ENCODE measurements at regions not wholly inside any gene's neighbourhood (a gene's known extent, or its start where the extent isn't known, plus 50 kb on each side); places are given as distances from the start of the nearest gene placed in this dataset.

- no peaks in the 10 kb centered on the region for H3K4me1 ChIP-seq (ENCODE audit: insufficient read depth, low read length)
- H3K9me3 ChIP-seq (ENCODE audit: low read length), result peaks cover 90% of the 10 kb centered on the region
- H2AFZ ChIP-seq (ENCODE audit: low read length), result no peak overlapping the region
- in situ Hi-C loops (cut with HindIII; ENCODE audit: extremely low pct_ligation_motif_present, low pct_unique_long_range_greater_than_20kb), result no loop called here
- DNase-seq (ENCODE audit: low spot score) (no peak), FAIRE-seq (no peak), ATAC-seq (no peak)
- no peak overlapping the region for H3K4me2 ChIP-seq (ENCODE audit: low read depth, low read length)
- H4K20me1 ChIP-seq (ENCODE audit: insufficient read depth, low read length), result no peaks in the 10 kb centered on the region
- peak; percentile 16 to 34; a peak in 1 of 4 replicates for TF ChIP-seq MAFK (conservative IDR thresholded peaks at IDR 0.05 in 1 of 2, IDR thresholded peaks at IDR 0.05 in 1 of 2; ENCODE audit: low read length in 2 of 2)
- no peak for TF ChIP-seq ZNF510 (CRISPR knock-in tag; IDR thresholded peaks at IDR 0.05; ENCODE audit: low read depth)
- TF ChIP-seq MAFF (IDR thresholded peaks at IDR 0.05; ENCODE audit: low read depth, low read length), result peak; percentile 26; the same call in 1 of the 2 replicates
- TF ChIP-seq, protein P1, sequence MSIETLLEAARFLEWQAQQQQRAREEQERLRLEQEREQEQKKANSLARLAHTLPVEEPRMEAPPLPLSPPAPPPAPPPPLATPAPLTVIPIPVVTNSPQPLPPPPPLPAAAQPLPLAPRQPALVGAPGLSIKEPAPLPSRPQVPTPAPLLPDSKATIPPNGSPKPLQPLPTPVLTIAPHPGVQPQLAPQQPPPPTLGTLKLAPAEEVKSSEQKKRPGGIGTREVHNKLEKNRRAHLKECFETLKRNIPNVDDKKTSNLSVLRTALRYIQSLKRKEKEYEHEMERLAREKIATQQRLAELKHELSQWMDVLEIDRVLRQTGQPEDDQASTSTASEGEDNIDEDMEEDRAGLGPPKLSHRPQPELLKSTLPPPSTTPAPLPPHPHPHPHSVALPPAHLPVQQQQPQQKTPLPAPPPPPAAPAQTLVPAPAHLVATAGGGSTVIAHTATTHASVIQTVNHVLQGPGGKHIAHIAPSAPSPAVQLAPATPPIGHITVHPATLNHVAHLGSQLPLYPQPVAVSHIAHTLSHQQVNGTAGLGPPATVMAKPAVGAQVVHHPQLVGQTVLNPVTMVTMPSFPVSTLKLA (IDR thresholded peaks at IDR 0.05), result 0 out of 2 replicates have a peak, but pooled peaks have one; percentile 6
- no peaks in the 10 kb centered on the region for H3K27me3 ChIP-seq (ENCODE audit: control insufficient read depth in 1 of 2, insufficient read depth in 2 of 2, low read length in 2 of 2)
- 13% methylated on average over 6 of the region's 6 CpGs for WGBS (ENCODE audit: low lambda C conversion rate)
- H3K79me2 ChIP-seq (ENCODE audit: insufficient read depth, low read length), result no peaks in the 10 kb centered on the region
- no peak overlapping the region for H3K27ac ChIP-seq (ENCODE audit: extremely low read length, insufficient read depth, low read length)
- no peak overlapping the region for H3K9ac ChIP-seq (ENCODE audit: insufficient read depth, low read depth, low read length)
- no peaks in the 10 kb centered on the region for H3K36me3 ChIP-seq (replicated peaks in 1 of 2; ENCODE audit: control insufficient read depth in 1 of 2, insufficient read depth in 2 of 2, low read length in 2 of 2)
- intact Hi-C loops (cut with micrococcal nuclease; ENCODE audit: unreplicated experiment), result no loop called here
- POLR2A ChIA-PET, result no interaction called here
- CTCF ChIA-PET (ENCODE audit: low intra/inter-chr PET ratio, low total read pairs), result no interaction called here
- H3K4me3 ChIP-seq (replicated peaks in 1 of 3; ENCODE audit: insufficient read depth in 1 of 3, low read depth in 2 of 3, low read length in 3 of 3), result no peak overlapping the region
- BruUV-seq (replicated peaks), result no TSS peak
Measured at GRCh38 chr5:165304193-165304827, 1798.9 kb downstream of the MAT2B start.

DNA sequence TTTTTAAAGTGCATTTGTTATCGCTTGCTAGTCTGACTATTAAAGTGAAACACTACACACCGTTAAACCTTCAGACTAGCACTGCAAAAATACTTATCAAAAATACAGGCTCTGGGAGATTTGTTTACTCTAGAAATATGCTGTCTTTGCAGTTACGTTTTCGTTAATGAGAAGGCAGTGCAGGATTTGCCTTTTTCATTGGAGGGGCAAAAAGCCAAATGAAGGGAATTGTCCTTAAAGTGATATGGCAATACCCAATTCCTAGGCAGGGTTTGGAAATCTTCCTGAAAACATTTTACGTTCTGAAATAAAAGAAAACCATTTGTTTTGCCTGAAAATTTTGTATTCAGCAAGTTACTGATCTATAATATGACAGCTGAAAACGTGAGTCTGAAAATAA, 1800.2 kb downstream of the MAT2B start:
- Histone ChIP-seq H2AFZ (ENCODE audit: low read length) (no peak overlapping the region), H4K20me1 (ENCODE audit: insufficient read depth, low read length) (no peaks in the 10 kb centered on the region), H3K4me2 (ENCODE audit: low read depth, low read length) (no peak overlapping the region), H3K36me3 (replicated peaks in 1 of 2; ENCODE audit: control insufficient read depth in 1 of 2, insufficient read depth in 2 of 2, low read length in 2 of 2) (no peaks in the 10 kb centered on the region), H3K9ac (ENCODE audit: insufficient read depth, low read depth, low read length) (no peak overlapping the region), H3K27ac (ENCODE audit: extremely low read length, insufficient read depth, low read length) (no peak overlapping the region), H3K4me1 (ENCODE audit: insufficient read depth, low read length) (no peaks in the 10 kb centered on the region), H3K27me3 (ENCODE audit: control insufficient read depth in 1 of 2, insufficient read depth in 2 of 2, low read length in 2 of 2) (no peaks in the 10 kb centered on the region), H3K79me2 (ENCODE audit: insufficient read depth, low read length) (no peaks in the 10 kb centered on the region), H3K9me3 (ENCODE audit: low read length) (peaks cover 96% of the 10 kb centered on the region), H3K4me3 (replicated peaks in 1 of 3; ENCODE audit: insufficient read depth in 1 of 3, low read depth in 2 of 3, low read length in 3 of 3) (no peak overlapping the region)
- ATAC-seq, result no peak
- no TSS peak for BruUV-seq (replicated peaks)
- CTCF ChIA-PET (ENCODE audit: low intra/inter-chr PET ratio, low total read pairs), result no interaction called here
- DNase-seq (ENCODE audit: low spot score), result no peak
- 9% methylated on average over 6 of the region's 6 CpGs for WGBS (ENCODE audit: low lambda C conversion rate)
- intact Hi-C loops (cut with micrococcal nuclease; ENCODE audit: unreplicated experiment), result no loop called here
- POLR2A ChIA-PET, result no interaction called here
- no peak for FAIRE-seq
- TF ChIP-seq ARNTL (CRISPR knock-in tag; IDR thresholded peaks at IDR 0.05) (no peak), KAT2B (IDR thresholded peaks at IDR 0.05; ENCODE audit: borderline replicate concordance, low read depth, low read length) (no peak), GATAD2A (CRISPR knock-in tag; IDR thresholded peaks at IDR 0.05) (no peak), ZNF512B (CRISPR knock-in tag; IDR thresholded peaks at IDR 0.05; ENCODE audit: borderline replicate concordance) (no peak), ZNF747 (CRISPR knock-in tag; IDR thresholded peaks at IDR 0.05; ENCODE audit: borderline replicate concordance) (no peak), SRSF4 (IDR thresholded peaks at IDR 0.05; ENCODE audit: low read depth, low read length, poor library complexity, severe bottlenecking) (no peak)
- TF ChIP-seq, protein P2, sequence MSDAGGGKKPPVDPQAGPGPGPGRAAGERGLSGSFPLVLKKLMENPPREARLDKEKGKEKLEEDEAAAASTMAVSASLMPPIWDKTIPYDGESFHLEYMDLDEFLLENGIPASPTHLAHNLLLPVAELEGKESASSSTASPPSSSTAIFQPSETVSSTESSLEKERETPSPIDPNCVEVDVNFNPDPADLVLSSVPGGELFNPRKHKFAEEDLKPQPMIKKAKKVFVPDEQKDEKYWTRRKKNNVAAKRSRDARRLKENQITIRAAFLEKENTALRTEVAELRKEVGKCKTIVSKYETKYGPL (CRISPR knock-in tag; IDR thresholded peaks at IDR 0.05), result no peak
- in situ Hi-C loops (cut with HindIII; ENCODE audit: extremely low pct_ligation_motif_present, low pct_unique_long_range_greater_than_20kb), result no loop called here
